ENCODE measurements at regions not wholly inside any gene's neighbourhood (a gene's known extent, or its start where the extent isn't known, plus 50 kb on each side); places are given as distances from the start of the nearest gene placed in this dataset.
"Not testable (repeated sequence)": the region's sequence is repeated elsewhere in the genome, so short reads cannot be mapped to it uniquely, and the experiment has no call there.

DNA sequence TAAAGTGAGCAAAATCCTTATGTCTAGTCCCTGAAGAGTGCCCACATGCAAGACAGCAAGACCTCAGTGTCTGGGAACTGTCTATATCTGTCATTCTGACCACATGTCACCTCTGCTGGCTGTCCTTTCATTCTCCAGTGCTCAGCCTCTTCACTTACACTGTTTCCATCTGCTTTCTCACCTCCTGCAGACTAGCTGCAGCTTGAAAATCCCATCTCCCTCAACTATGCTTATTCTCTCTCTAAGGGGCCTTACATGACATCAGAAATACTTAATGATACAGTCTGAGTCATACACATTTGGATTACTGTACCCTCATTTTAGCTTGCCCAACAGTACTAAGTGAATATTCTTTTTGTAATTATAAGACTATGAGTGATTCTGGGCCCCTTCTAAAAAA lies 587.8 kb downstream of the EPM2A start:
- no peak for DNase-seq

DNA sequence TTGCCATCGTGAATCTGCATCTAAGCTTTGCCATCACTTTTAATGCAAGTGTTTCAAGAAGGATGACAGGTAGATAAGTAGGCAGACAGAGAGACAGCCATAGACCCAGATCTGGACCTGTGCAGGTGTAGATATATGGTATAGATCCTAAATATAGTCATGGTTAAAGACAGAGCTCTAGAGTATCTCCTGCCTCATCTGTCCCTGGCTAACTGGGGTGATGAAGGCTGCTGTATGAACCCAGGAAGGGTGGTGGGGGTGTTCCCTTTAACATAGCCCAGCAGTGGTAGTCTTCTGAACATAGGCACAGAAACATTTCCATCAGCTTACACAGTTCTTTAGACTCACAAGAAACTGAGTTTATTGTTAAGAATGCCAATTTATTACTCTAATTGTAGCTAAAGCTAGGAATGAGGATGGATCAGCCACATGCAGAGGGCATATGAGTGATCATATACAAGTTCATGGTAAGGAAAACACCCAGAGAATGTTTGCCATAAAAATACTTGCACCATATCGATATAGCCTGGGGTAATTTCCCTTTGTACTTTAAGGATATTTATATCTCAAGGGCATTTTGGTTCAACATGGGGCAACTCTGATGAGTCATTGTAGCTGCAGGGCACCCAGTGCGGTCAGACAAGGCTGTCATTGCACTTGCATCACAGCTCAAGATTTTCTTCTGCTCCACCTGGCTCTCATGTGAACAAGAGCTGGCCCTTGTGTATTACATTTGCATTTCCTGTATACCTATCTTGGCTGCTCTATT lies 587.2 kb downstream of the EPM2A start:
- DNase-seq, result no peak

DNA sequence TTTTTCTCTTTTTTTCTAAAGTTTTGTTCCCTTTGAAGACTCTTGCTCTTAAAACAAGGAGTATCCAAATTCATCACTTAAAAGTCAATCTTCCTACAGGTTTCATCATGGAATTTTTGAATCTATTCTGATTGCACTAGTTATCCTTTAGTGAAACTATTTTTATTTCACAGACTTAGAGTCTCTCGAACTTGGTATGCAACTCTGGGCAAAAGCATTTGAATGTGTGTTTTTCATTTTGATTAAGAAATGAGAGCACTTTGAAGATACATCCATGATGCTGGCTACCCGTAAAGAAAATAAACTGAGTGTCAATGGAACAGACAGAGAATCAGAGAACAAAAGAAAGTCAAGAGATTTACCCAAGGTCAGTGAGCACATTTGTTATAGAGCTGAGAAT lies 586.5 kb downstream of the EPM2A start:
- DNase-seq, result no peak

DNA sequence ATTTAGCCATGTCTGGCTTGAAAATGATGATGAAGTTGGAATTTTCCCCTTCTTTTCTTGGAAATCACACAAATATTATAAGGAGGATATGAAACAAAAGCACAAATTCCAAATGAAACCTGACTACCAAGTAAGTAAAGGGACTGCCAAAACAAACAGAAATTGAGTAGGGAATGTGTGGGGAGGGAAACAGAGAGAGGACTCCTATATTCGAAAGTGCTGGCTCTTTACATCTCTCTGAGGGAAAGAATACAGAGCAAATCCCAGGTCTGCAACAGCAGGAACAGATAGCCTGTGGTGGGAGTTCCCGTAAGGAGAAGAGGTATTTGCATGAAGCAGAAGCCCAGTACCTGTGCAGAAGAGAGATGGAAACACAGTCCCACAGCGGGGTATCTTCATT lies 583.7 kb downstream of the EPM2A start:
- DNase-seq, result no peak

DNA sequence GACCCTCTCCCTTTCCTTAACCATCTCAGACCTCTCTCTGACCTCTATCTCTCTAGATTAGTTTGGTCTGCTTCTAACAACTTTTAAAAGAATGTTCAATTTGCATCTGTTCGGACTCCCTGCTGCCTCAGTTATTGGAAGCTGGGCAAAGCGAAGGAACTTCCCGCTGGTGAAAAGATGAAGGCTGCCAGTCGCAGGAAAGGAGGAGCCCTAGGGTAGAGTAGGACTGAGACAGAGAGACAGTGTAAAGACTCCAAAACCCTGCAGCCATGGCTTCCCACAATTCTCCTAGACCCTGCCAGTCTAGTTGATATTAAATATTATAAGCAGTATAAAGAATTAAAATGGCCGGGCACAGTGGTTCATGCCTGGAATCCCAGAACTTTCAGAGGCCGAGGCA lies 581.8 kb downstream of the EPM2A start:
- no peak for DNase-seq

DNA sequence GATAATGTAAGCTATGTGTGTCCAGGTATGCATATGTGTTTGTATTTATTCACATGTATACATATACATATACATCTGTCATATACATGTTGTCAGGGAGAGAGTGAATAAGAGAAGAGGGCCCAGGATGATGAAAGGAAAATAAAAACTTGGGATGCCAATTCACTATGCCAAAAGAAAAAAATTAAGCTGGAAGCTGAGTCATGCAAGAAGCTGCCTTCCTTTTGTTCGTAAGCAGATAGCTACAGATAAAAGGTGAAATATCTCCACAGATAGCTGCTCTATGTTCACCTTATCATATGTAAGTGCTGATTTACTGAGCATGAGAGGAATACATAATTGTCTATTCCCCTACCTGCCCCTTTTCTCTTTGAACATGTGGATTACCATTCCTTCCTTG lies 579.9 kb downstream of the EPM2A start:
- DNase-seq, result no peak

DNA sequence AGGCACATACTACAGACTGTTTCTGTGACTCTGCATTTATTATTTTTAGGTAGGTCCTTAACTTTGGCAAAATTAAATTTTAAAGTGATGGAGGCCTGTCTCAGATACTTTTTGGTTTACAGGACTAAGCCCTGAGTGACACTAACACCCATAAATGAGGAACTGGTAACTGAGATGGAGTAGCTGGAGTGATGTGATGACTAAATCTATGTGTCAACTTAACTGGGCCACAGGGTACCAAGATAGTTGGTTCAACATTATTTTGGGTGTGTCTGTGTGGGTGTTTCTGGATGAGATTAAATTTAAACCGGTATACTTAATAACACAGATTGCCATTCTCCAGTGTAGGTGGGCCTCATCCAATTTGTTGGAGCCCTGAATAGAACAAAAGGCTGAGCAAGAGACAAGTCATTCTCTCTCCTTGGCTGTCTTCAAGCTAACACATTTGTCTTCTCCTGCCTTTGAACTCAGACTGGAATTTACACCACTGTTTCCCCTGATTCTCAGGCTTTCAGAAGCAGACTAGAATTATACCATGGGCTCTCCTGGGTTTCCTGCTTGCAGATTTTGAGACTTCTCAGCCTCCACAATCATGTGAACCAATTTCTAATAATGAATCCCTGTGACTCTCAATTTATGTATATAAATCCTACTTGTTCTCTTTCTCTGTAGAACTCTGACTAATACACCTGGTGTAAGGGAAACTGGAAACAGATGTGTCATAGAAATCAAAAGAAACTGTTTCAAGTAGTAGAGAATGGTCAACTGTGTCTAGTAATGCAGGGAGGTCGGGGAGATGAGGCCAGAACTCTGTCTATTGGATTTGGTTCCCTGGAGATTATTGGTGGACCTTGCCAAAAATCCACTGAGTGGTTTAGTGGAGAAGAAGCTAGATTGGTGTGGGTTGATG lies 579.2 kb downstream of the EPM2A start:
- DNase-seq, result no peak

DNA sequence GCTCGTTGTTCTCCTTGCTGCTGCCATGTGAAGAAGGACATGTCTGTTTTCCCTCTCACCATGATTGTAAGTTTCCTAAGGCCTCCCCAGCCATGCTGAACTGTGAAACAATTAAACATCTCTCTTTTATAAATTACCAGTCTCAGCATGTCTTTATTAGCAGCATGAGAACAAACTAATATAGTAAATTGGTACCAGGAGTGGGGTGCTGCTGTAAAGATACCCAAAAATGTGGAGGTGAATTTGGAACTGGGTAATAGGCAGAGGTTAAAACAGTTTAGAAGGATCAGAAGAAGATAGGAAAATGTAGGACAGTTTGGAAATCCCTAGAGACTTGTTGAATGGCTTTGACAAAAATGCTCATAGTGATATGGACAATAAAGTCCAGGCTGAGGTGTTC lies 576.7 kb downstream of the EPM2A start:
- not testable (repeated sequence) for DNase-seq

DNA sequence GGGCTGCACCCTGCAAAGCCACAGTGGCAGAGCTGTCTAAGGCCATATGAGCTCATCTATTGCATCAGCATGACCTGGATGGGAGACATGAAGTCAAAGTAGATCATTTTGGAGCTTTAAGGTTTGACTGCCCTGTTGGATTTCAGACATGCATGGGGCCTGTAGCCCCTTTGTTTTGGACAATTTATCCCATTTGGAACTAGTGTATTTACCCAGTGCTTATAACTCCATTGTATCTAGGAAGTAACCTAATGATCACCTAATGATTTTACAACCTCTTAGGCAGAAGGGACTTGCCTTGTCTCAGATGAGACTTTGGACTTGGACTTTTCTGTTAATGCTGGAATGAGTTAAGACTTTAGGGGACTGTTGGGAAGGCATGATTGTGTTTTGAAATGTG lies 575.4 kb downstream of the EPM2A start:
- no peak for DNase-seq

DNA sequence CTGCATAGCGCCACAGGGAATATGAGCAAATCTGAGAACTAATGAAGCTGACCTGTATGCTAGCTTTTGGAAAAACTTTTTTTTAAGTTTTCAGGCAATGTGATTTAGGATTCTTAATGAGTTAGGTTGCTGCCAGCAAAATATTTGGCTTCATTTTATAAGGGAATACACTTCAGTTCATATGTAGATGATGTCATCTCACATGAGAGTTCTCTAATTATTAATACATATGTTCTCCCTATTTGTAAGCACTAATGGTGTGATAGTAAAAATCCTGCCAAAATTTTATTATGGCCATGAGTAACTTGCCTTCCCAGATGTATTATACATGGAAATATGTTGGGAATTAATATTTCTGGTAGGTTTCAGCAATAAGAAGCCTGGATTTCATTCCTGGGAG lies 573.8 kb downstream of the EPM2A start:
- no peak for DNase-seq

DNA sequence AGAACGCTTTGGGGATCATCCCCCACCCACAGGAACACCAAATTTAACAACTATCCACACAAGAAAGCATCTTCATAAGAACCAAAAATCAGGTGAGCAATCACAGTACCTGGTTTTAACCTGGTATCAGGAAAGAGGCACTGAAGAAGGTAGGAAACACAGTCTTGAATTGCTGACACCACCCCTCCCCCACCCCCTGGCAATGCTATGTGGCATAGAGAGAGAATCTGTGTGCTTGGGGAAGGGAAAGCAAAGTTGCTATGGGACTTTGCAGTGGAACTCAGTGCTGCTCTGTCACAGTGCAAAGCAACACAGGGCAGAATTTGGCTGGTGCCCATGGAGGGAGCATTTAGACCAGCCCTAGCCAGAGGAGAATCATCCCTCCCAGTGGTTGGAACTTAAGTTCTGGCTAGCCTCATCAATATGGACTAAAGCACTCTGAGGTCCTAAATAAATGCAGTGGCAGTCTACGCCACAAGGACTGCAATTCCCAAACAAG lies 565.5 kb downstream of the EPM2A start:
- no peak for DNase-seq

DNA sequence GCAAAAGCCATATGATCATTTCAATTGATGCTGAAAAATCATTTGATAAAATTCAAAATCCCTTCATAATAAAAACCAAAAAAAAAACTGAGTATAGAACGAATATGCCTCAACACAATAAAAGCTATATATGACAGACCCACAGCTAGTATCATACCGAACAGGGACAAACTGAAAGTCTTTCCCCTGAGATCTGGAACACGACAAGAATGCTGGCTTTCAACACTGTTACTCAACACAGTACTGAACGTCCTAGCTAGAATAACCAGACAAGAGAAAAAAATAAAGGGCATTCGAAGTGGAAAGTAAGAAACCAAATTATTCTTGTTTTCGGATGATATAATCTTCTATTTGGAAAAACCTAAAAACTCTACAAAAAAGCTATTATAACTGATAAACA lies 559.9 kb downstream of the EPM2A start:
- no peak for DNase-seq

DNA sequence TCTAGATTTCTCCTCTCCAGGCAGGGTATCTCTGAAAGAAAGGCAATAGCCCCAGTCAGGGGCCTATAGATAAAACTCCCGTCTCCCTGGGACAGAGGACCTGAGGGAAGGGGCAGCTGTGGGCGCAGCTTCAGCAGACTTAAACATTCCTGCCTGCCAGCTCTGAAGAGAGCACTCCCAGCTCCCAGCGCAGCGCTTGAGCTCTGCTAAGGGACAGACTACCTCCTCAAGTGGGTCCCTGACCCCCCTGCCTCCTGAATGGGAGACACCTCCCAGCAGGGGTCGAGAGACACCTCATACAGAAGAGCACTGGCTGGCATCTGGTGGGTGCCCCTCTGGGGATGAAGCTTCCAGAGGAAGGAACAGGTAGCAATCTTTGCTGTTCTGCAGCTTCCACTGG lies 556.9 kb downstream of the EPM2A start:
- DNase-seq, result no peak

DNA sequence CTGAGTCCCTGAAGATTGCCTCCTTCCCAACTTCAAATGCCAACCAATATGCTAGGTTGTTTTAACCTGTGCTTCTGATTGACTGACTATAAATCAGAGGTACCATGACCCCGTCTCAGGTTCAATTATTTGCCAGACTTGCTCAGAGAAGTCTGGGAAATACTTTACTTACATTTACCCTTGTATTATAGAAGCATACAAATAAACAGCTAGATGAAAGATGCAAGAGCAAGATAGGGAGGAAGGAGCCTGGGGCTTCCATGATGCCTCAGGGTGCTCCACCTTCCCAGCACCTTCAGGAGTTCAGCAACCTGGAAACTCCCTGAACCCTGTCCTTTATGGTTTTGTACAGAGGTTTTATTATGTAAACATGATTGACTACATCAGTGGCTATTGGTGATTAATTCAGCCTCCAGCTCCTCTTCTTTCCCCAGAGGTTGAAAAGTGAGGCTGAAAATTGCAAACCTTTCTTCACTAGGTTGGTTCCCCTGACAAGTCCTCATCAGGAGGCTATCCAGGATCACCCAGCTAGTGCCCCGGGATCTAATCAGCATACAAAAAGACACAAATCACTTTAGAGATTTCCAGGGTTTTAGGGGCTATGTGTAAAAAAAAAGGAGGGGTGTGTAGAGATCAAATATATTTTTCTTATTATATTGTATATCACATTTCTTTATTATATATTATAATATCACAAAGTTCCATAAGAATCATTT lies 547.7 kb downstream of the EPM2A start:
- no peak for DNase-seq

DNA sequence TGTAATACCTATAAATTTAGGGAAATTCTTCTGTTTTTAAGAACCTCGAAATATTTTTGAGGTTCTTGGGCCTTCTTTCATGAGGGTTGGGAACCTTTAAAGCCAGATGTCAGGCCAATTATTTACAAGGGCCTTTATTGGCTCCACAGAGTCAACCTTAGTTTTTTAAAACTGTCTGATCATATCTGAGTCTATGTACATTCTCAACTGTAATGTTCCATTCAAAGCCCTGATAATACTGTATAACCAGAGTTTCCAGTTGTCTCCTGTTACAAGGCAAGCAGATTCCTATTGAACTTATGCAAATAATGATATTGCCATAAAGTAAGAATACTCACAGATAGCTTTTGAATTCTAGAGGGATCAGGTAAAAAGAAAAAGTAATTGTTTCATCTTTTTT lies 545.5 kb downstream of the EPM2A start:
- DNase-seq, result no peak

DNA sequence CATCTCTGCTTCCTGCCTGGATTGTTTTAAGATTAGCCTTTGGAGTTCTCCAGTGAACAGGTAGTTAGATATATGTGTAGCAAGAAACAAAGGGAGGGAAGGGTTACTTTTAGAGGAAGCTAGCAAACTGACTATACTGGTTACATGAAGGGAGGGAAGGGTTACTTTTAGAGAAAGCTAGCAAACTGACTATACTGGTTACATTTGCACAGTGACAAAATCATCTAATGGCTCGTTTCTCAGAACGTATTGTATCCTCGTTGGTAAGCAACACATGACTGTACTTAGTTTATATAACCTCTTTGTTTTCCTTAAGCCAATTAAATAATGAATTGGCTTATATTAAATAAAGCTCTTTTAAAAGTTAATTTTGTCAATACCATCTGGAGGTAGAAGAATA lies 540.9 kb downstream of the EPM2A start:
- DNase-seq, result no peak

DNA sequence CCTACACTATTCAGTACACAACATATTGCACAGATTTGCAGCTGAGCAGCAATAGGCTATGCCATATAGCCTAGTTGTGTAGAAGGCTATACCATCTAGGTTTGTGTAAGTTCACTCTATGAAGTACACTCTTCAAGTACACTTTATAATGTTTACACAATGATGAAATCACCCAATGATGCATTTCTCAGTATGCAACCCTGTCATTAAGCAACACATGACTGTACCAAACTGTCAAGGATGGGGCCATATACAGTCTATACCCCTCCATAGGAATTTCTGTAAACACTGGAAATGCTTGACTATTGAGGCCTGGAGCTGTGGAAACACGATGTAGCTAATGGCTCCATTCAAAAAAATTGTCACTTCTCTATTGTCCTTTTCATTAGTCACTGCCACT lies 535.4 kb downstream of the EPM2A start:
- no peak for DNase-seq

DNA sequence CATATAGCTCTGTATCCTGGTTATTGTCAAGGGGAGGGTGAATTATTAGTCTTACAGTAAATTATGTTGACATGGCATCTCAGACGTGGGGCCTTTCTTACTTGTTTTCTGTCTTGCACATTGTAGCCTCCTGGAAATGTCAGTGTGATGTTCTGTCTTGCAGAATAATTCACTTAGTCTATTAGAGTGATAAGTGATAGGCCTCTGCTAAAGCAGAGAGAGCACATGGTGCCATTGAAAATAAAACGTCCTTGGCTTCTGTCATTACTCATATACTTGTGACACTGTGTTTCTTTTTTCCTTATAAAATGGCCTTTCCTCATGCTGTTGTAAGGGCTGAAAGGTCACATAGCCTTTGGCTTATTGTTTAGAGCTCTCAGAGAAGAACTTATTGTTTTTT lies 531.0 kb downstream of the EPM2A start:
- no peak for DNase-seq

DNA sequence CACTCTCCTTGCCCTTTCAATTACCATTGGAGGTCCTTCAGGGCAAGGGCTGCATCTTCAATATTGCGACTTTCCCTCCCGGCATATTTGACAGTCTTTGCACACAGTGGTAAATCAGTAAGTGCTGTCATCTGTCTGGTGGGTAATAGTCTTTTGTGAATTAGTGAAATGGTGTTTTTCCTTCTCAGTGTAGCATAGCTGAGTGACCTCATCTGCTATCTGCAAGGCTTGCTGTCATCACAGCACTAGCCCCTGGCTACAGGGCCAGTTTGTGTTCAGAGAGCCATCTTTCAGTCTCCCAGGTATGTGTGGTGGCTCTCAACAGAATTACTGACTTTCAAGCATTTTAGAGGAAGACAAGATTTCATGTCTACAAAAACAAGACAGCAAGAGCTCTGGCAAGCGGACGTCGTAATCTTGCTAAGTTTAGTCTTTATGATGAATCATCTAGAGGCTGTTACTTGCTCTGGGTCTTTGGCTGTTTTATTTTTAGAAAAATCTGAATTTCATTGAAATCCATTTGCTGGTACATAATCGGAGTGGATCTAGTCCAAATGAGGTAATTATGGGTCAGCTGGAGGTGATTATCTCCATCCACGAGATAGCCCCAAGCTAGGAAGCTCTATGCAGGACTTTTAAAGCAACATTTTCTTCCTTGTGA lies 528.9 kb downstream of the EPM2A start:
- DNase-seq, result no peak

DNA sequence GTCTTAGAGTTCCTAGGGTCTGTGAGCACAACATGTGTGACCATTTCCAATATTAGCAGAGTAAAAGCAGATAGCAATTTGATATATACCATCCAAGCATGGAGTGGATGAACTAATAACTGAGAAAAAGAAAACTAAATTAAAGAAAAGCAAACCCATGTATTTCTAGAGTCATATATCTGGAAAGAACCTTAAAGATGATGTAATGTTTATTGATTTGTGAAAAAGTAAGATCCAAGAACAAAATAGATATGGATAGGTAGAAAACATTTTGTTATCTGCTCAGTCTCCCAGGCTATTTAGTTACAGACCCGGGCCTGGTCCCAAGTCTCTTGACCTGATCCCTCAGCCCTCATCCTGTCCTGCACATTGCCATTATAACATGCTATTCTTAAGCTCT lies 526.8 kb downstream of the EPM2A start:
- DNase-seq, result no peak

DNA sequence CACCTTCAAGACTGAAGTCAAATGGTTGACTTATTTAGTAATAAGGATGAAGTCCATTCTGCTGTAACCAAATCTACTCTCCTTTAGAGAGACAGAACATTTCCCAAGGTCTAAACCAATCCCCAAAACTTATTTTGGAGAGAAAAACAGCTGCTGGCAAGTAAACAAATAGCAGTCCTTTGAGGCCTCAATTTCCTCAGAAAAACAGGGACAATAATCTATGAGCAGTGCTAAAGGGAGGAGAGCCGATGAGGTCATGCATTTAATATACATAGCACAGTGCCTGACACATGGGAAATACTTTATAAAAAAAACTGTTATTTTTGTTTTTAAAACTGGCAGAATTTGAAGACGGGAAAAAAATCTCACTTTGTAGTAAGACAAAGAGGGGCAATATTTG lies 526.0 kb downstream of the EPM2A start:
- no peak for DNase-seq

DNA sequence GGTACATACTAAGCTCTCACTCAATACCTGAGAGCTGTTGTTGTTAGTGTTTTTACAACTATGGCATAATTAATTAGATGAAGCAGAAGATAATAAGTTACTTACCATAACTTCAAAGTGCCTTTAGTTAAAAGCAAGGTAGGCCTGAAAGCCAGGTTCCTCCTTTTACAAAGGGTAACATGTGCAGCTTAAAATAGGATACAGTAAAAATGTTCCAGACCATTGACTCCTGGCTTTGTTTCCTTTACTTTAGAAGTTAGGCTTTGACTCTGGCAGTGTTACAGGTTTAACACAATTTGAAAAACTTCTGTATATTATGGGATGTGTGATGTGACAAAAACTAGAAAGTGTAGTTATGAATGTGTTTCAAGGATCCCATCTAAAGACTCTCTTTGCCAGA lies 522.5 kb downstream of the EPM2A start:
- DNase-seq, result no peak

DNA sequence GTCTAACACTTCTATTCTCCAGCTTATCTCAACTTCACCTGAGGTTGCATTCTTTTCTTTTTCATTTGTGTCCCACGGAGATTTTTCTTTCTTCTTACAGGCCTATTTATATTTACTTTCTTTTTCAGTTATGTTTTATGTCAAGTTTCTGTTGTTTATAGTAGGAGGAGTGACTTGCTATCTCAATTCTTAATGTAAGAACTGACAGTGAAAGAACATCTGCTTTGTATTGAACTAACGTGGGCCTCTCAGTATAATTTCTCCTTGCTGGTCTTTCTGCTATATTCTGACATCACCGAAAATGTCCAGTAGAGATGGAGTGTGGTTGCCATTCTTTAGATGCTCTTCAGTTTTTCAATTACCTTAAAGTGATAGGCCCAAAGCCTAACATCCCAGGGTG lies 521.7 kb downstream of the EPM2A start:
- no peak for DNase-seq

Data from NCI-H1694 treated with DMSO at 0.1 percent for 48 hours (cell line).